ENCODE measurements at regions not wholly inside any gene's neighbourhood (a gene's known extent, or its start where the extent isn't known, plus 50 kb on each side); places are given as distances from the start of the nearest gene placed in this dataset.

DNA sequence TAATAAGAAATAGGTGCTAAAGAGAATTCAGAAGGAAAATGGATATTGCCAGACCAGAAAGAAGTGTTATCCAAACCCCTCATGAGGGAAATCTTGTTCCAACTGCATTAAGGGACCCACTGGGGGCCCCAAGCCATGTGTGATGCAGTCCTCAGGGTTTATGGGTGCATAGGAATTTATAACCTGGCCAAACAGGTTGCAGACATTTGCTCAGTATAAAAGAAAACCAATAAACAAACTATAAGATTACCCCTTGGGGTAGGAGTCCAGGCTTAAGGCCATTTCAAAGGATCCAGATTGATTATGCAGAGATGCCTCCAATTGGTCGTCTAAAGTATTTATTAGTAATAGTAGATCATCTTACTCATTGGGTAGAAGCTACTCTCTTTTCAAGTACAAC lies 240.9 kb upstream of the DIO3 start:
- TF ChIP-seq, protein P1, sequence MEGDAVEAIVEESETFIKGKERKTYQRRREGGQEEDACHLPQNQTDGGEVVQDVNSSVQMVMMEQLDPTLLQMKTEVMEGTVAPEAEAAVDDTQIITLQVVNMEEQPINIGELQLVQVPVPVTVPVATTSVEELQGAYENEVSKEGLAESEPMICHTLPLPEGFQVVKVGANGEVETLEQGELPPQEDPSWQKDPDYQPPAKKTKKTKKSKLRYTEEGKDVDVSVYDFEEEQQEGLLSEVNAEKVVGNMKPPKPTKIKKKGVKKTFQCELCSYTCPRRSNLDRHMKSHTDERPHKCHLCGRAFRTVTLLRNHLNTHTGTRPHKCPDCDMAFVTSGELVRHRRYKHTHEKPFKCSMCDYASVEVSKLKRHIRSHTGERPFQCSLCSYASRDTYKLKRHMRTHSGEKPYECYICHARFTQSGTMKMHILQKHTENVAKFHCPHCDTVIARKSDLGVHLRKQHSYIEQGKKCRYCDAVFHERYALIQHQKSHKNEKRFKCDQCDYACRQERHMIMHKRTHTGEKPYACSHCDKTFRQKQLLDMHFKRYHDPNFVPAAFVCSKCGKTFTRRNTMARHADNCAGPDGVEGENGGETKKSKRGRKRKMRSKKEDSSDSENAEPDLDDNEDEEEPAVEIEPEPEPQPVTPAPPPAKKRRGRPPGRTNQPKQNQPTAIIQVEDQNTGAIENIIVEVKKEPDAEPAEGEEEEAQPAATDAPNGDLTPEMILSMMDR (conservative IDR thresholded peaks at IDR 0.05; ENCODE audit: low read length) = no peak
- TF ChIP-seq EZH2phosphoT487 (IDR thresholded peaks at IDR 0.05; ENCODE audit: borderline replicate concordance, low read depth, low read length) = no peak

Measured in OCI-LY7 (cell line).